GM12801 (cell line): ENCODE measurements at regions not wholly inside any gene's neighbourhood (a gene's known extent, or its start where the extent isn't known, plus 50 kb on each side); places are given as distances from the start of the nearest gene placed in this dataset.

Experiments used
- TF ChIP-seq, protein P1 (sequence below): IDR thresholded peaks from one replicate; pipeline ENCODE4 v1.5.1; 2011; ENCODE audit warnings: control low read depth; ENCODE audit not compliant: insufficient read length; ENCODE audit errors: extremely low read depth

GRCh38 chr18:4931209-4931608 is 265.8 kb downstream of the AKAIN1 start:
- TF ChIP-seq, protein P1, sequence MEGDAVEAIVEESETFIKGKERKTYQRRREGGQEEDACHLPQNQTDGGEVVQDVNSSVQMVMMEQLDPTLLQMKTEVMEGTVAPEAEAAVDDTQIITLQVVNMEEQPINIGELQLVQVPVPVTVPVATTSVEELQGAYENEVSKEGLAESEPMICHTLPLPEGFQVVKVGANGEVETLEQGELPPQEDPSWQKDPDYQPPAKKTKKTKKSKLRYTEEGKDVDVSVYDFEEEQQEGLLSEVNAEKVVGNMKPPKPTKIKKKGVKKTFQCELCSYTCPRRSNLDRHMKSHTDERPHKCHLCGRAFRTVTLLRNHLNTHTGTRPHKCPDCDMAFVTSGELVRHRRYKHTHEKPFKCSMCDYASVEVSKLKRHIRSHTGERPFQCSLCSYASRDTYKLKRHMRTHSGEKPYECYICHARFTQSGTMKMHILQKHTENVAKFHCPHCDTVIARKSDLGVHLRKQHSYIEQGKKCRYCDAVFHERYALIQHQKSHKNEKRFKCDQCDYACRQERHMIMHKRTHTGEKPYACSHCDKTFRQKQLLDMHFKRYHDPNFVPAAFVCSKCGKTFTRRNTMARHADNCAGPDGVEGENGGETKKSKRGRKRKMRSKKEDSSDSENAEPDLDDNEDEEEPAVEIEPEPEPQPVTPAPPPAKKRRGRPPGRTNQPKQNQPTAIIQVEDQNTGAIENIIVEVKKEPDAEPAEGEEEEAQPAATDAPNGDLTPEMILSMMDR: no peak

DNA sequence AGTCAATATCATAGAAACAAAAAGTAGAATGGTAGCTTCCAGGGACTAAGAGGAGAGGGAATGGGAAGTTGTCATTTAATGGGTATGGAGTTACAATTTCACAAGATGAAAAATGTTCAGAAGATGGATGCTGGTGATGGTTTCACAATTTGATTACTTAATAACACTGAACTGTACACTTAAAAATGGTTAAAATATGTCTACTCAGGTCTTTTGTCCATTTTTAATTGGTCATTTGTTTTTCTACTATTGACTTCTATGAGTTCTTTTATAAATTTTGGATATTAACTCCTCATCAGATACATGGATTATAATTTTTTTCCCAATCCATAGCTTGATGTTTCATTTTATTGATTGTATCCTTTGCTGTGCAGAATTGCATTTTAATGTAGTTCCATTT is 275.5 kb downstream of the AKAIN1 start:
- TF ChIP-seq, protein P1: no peak

- TF ChIP-seq, protein P1: no peak
Measured at GRCh38 chr18:4908328-4908727, 288.7 kb downstream of the AKAIN1 start.

DNA sequence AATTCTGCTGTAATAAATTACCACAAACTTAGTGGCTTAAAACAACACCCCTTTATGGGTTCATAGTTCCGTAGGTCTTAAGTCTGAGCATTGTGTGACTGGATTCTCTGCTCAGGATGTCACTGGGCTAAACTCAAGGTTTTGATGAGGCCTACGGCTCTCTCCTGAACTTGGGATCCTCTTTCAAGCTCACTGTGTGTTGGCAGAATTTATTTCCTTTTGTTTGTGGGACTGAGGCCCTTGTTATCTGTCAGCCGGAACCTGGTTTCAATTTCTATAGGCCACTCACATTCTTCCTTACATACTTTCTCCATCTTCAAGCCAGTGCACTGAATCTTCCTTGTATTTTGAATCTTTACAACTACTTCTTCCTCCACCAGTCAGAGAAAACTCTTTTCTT is 290.2 kb downstream of the AKAIN1 start:
- TF ChIP-seq, protein P1: no peak

- TF ChIP-seq, protein P1: no peak
Measured at GRCh38 chr18:4888251-4889040, 308.6 kb downstream of the AKAIN1 start.

DNA sequence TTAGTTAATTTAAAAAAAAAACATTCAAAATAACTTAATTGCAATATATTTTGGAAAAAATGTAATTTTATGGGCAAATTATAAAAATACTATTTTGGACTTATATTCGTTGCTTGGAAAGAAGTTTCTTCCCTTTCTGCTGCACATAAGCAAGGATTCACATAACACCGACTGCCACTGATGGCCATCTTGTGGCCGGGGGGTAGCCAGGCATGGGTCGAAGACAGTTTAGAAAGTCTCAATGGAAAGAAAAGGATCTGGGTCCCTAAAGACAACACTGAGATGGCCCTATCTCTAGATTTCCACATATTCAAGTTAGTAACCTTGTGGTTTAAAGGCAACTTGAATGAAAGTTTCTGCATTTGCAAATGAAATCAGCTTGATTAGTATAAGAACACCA is 318.6 kb downstream of the AKAIN1 start:
- TF ChIP-seq, protein P1: no peak

GRCh38 chr18:4871197-4871596 is 325.9 kb downstream of the AKAIN1 start:
- TF ChIP-seq, protein P1: no peak
